ENCODE measurements at regions not wholly inside any gene's neighbourhood (a gene's known extent, or its start where the extent isn't known, plus 50 kb on each side); places are given as distances from the start of the nearest gene placed in this dataset.

GRCh38 chr4:30836231-30836630, 116.1 kb downstream of the PCDH7 start:
- H3K4me1 ChIP-seq: no peaks in the 10 kb centered on the region
- no peaks in the 10 kb centered on the region for H3K36me3 ChIP-seq
- no peaks in the 10 kb centered on the region for H3K9me3 ChIP-seq
- DNase-seq (ENCODE audit: low spot score in 2 of 2): no peak
- no peaks in the 10 kb centered on the region for H3K27me3 ChIP-seq
- no peak overlapping the region for H3K27ac ChIP-seq
- WGBS, 2 donors: 26 to 33% methylated on average over 1 of the region's 1 CpG
- no peak for TF ChIP-seq EP300 (IDR thresholded peaks at IDR 0.05)
- TF ChIP-seq, protein P1, sequence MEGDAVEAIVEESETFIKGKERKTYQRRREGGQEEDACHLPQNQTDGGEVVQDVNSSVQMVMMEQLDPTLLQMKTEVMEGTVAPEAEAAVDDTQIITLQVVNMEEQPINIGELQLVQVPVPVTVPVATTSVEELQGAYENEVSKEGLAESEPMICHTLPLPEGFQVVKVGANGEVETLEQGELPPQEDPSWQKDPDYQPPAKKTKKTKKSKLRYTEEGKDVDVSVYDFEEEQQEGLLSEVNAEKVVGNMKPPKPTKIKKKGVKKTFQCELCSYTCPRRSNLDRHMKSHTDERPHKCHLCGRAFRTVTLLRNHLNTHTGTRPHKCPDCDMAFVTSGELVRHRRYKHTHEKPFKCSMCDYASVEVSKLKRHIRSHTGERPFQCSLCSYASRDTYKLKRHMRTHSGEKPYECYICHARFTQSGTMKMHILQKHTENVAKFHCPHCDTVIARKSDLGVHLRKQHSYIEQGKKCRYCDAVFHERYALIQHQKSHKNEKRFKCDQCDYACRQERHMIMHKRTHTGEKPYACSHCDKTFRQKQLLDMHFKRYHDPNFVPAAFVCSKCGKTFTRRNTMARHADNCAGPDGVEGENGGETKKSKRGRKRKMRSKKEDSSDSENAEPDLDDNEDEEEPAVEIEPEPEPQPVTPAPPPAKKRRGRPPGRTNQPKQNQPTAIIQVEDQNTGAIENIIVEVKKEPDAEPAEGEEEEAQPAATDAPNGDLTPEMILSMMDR (IDR thresholded peaks at IDR 0.05): no peak
- TF ChIP-seq POLR2A (IDR thresholded peaks at IDR 0.05): no peak
- no peak overlapping the region for H3K4me3 ChIP-seq

DNA sequence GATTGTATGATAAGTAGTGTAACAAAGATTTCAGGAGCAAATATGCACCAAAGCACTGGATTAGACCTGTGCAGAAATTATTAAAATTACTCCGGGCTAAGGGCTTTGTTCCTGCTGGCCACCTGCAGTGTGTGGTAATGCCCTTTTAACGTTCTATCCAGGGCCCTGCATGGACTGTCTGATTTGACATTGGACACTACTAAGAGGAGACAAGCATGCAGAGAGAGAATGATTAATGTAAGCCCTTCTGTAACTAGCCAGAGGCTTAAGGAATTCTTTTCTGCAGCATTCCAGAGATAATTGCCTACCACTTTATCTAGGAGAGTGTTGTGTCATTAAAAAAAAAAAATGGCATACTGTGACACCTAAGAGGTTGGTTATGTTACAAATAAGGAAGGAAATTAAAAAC, 117.0 kb downstream of the PCDH7 start:
- Histone ChIP-seq H3K36me3 (no peaks in the 10 kb centered on the region), H3K4me3 (no peak overlapping the region), H3K9me3 (no peaks in the 10 kb centered on the region), H3K27ac (no peak overlapping the region), H3K4me1 (no peaks in the 10 kb centered on the region), H3K27me3 (no peaks in the 10 kb centered on the region)
- WGBS, 2 donors: 50 to 56% methylated on average over 2 of the region's 2 CpGs
- no peak for DNase-seq (ENCODE audit: low spot score in 2 of 2)
- TF ChIP-seq EP300 (IDR thresholded peaks at IDR 0.05): no peak
- TF ChIP-seq, protein P1 (IDR thresholded peaks at IDR 0.05): no peak

DNA sequence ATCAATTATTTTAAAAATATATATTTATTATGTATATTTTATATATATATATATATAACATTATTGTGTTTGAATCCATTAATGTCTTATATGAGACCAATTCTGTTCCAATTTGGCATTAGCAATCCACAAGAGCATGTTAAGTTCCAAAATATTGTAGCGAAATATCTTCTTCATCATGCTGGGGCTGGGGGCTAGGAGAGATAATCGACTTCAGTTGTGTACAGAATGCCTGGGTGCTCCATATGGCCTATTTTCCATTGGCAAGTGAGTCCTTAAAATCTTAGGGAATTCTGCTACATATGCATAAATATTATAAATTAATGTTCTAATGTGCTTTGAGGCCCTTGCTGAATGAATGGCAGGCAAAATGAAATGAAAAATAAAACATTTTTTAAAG, 117.7 kb downstream of the PCDH7 start:
- H3K4me1 ChIP-seq: no peaks in the 10 kb centered on the region
- TF ChIP-seq EP300 (IDR thresholded peaks at IDR 0.05) (no peak), POLR2A (IDR thresholded peaks at IDR 0.05) (no peak)
- TF ChIP-seq, protein P1 (IDR thresholded peaks at IDR 0.05): no peak
- DNase-seq (ENCODE audit: low spot score in 2 of 2): no peak
- H3K4me3 ChIP-seq: no peak overlapping the region
- H3K27me3 ChIP-seq: no peaks in the 10 kb centered on the region
- no peaks in the 10 kb centered on the region for H3K9me3 ChIP-seq
- WGBS, 2 donors: 81 to 87% methylated on average over 2 of the region's 2 CpGs
- H3K27ac ChIP-seq: no peak overlapping the region
- H3K36me3 ChIP-seq: no peaks in the 10 kb centered on the region

GRCh38 chr4:30838331-30838730, 118.2 kb downstream of the PCDH7 start:
- 79 to 80% methylated on average over 3 of the region's 3 CpGs for WGBS, 2 donors
- Histone ChIP-seq H3K27me3 (no peaks in the 10 kb centered on the region), H3K4me3 (no peak overlapping the region), H3K4me1 (no peaks in the 10 kb centered on the region), H3K9me3 (no peaks in the 10 kb centered on the region), H3K36me3 (no peaks in the 10 kb centered on the region), H3K27ac (no peak overlapping the region)
- DNase-seq (ENCODE audit: low spot score in 2 of 2): no peak
- TF ChIP-seq EP300 (IDR thresholded peaks at IDR 0.05) (no peak), POLR2A (IDR thresholded peaks at IDR 0.05) (no peak)
- TF ChIP-seq, protein P1 (IDR thresholded peaks at IDR 0.05): no peak

DNA sequence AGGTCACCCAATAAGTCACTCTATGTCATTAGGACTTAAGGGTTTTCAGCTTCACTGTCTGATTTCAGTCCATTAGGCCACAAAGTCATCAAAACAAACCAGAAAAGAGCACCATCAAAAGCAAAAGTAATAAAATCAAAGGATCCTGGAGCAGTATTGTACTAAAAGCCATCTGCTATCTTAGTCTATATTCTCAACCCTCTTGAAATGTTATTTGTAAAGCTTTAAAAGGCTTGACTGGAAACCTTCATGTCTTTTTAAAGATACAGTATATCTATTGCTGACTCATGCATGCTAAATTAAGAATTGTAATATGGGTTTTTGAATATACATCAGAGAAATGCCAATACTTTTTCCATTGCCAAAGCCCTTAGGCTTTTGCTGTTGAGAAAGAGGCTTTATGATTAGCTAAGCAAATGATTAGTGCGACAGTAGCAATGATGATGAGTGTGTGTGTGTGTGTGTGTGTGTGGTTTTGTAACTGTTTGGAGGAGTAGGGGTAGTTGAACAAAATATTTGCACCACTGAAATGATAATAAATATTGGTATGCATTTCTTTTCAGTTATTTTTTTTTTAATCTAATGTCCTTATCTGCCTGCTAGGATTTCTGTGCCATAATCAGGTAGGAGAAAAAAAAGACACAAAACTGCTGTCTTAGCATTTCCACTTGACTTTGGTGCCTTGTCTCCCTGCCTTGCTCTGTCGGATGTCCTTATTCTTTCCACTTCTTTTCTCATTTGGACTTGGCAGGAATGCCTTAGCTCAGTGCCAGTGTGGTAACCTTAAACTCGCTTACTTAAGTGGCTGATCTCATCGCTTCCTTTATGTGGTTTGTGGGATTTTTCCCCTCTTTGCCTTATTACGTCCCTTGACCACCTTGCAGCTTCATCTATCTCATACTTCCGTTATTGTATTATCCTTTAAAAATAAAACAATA, 119.7 kb downstream of the PCDH7 start:
- Histone ChIP-seq H3K27me3 (no peaks in the 10 kb centered on the region), H3K27ac (no peak overlapping the region), H3K4me3 (no peak overlapping the region), H3K36me3 (no peaks in the 10 kb centered on the region), H3K4me1 (no peaks in the 10 kb centered on the region), H3K9me3 (no peaks in the 10 kb centered on the region)
- TF ChIP-seq, protein P1 (IDR thresholded peaks at IDR 0.05): no peak
- TF ChIP-seq EP300 (IDR thresholded peaks at IDR 0.05): no peak
- no peak for DNase-seq (ENCODE audit: low spot score in 2 of 2)
- WGBS, 2 donors: 52 to 55% methylated on average over 6 of the region's 6 CpGs
